ENCODE measurements at regions not wholly inside any gene's neighbourhood (a gene's known extent, or its start where the extent isn't known, plus 50 kb on each side); places are given as distances from the start of the nearest gene placed in this dataset.
"Not testable (repeated sequence)": the region's sequence is repeated elsewhere in the genome, so short reads cannot be mapped to it uniquely, and the experiment has no call there.

DNA sequence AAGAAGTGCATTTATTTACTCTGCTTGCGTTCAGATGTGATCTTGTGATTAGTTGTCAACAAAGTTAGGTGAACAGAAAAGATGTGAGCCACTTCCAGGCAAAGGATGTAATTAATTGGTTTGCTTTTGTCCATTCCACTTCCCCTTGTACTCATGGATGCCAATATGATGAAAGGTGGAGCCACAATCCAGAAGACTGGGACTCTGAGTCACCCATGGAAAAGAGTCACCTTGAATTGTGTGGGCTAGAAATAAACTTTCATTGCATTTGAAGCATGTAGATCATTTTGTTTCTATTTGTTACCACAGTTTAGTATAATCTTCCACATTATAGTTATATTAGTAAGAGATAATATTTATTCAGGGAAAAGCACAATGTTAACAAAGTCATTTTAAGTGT lies 684.2 kb downstream of the LTN1 start:
- POLR2A ChIA-PET: no interaction called here

DNA sequence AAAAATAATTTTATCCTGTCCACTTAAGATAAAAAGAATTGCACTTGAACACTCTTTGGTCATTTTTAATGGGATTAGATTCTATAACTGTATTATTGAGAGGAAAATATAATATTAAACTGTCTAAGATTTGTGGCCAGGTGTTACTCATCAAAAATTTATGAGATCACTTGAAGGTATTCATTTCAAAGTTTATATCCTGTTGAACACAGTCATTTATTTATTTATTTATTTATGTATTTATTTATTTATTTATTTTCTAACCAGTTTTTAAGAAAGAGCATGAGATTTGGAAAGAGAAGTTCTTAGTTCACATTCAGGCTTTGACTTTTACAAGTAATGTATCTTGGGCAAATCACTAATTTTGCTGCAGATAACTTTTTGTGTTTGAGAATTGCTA lies 692.7 kb downstream of the LTN1 start:
- CTCF ChIA-PET: no interaction called here
- TF ChIP-seq BHLHE40 (IDR thresholded peaks at IDR 0.05; ENCODE audit: borderline replicate concordance): no peak
- no peak for TF ChIP-seq SUZ12 (IDR thresholded peaks at IDR 0.05)
- TF ChIP-seq FOXA1 (IDR thresholded peaks at IDR 0.05): no peak
- no peak for TF ChIP-seq NFRKB (IDR thresholded peaks at IDR 0.05)
- no peak for TF ChIP-seq SP1 (IDR thresholded peaks at IDR 0.05)
- no peak for TF ChIP-seq CTBP1 (IDR thresholded peaks at IDR 0.05; ENCODE audit: borderline replicate concordance)
- POLR2A ChIA-PET: no interaction called here
- no peak for DNase-seq (ENCODE audit: extremely low spot score)

More for the DNA sequence above, 684.2 kb downstream of the LTN1 start:
- TF ChIP-seq NFRKB (IDR thresholded peaks at IDR 0.05): no peak
- TF ChIP-seq HDGF (IDR thresholded peaks at IDR 0.05; ENCODE audit: borderline replicate concordance): no peak
- no peak for TF ChIP-seq SP1 (IDR thresholded peaks at IDR 0.05)
- no peak for DNase-seq (ENCODE audit: extremely low spot score)
- CTCF ChIA-PET: no interaction called here

DNA sequence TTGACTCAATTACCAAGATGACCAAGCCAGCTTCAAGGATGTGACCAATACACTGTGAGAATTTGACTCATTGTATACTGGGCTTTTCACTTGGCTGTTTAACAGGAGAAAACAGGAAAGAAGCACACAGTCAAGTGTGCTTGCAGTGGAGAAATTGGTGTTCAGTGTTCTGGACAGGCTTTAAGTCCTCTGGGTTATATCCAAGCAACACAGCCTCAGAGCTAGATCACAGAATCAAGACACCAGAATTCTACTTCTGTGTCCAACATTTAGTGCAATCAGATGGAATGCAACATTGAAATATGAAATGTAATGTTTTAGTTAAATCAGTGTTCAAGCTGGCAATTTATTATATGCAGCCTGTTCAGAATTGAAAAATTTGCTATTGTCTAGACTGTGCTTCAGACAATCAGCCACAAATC lies 694.4 kb downstream of the LTN1 start:
- DNase-seq (ENCODE audit: extremely low spot score): no peak
- POLR2A ChIA-PET: no interaction called here
- TF ChIP-seq HDGF (IDR thresholded peaks at IDR 0.05; ENCODE audit: borderline replicate concordance): no peak
- TF ChIP-seq FOXM1 (IDR thresholded peaks at IDR 0.05; ENCODE audit: borderline replicate concordance): no peak
- TF ChIP-seq LEF1 (IDR thresholded peaks at IDR 0.05; ENCODE audit: borderline replicate concordance): no peak
- TF ChIP-seq TARDBP (IDR thresholded peaks at IDR 0.05): no peak
- no peak for TF ChIP-seq SP1 (IDR thresholded peaks at IDR 0.05)
- CTCF ChIA-PET: no interaction called here

DNA sequence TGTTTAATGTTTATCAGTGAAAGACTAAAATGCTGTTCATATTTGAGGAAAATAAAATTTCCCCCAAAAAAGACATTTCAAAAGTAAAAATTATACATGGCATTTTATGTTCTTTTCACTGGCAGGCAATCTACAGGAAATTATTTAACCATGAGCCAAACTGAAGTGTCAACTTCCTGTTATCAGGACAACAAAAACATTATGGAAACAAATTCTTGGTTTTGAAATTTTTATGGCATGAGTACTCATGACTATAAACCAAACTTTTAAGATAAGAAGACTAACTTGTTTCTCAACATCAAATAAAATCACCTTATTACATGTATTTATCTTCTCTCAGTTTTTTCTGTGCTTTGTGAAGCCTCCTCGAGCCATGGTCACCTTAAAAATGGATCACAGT lies 698.6 kb downstream of the LTN1 start:
- TF ChIP-seq FOXK2 (IDR thresholded peaks at IDR 0.05) (no peak), FOXA1 (IDR thresholded peaks at IDR 0.05) (no peak), TARDBP (IDR thresholded peaks at IDR 0.05) (no peak), ARNT (IDR thresholded peaks at IDR 0.05) (no peak), NFRKB (IDR thresholded peaks at IDR 0.05) (no peak), L3MBTL2 (conservative IDR thresholded peaks at IDR 0.05) (no peak), FOXM1 (IDR thresholded peaks at IDR 0.05; ENCODE audit: borderline replicate concordance) (no peak), CTBP1 (IDR thresholded peaks at IDR 0.05; ENCODE audit: borderline replicate concordance) (no peak), LEF1 (IDR thresholded peaks at IDR 0.05; ENCODE audit: borderline replicate concordance) (no peak), HDGF (IDR thresholded peaks at IDR 0.05; ENCODE audit: borderline replicate concordance) (no peak), BHLHE40 (IDR thresholded peaks at IDR 0.05; ENCODE audit: borderline replicate concordance) (no peak), SP1 (IDR thresholded peaks at IDR 0.05) (no peak), PKNOX1 (IDR thresholded peaks at IDR 0.05) (no peak), ZNF384 (IDR thresholded peaks at IDR 0.05) (no peak), ELF4 (IDR thresholded peaks at IDR 0.05) (no peak), SUZ12 (IDR thresholded peaks at IDR 0.05) (no peak)
- ChIA-PET POLR2A (no interaction called here), CTCF (no interaction called here)
- DNase-seq (ENCODE audit: extremely low spot score): no peak

- TF ChIP-seq LEF1 (IDR thresholded peaks at IDR 0.05; ENCODE audit: borderline replicate concordance) (no peak), SUZ12 (IDR thresholded peaks at IDR 0.05) (no peak), CTBP1 (IDR thresholded peaks at IDR 0.05; ENCODE audit: borderline replicate concordance) (no peak), PKNOX1 (IDR thresholded peaks at IDR 0.05) (no peak), TARDBP (IDR thresholded peaks at IDR 0.05) (no peak), ZNF384 (IDR thresholded peaks at IDR 0.05) (no peak)
- POLR2A ChIA-PET: no interaction called here
- CTCF ChIA-PET: interaction anchor here (0.6 to 0.7 kb wide), 2 partner anchors 60 to 232 kb away, joined by 3 read pairs; no protein-coding TSS in a partner anchor
- DNase-seq (ENCODE audit: extremely low spot score): no peak
Observed at GRCh38 chr21:28283641-28284490, 708.8 kb downstream of the LTN1 start.

DNA sequence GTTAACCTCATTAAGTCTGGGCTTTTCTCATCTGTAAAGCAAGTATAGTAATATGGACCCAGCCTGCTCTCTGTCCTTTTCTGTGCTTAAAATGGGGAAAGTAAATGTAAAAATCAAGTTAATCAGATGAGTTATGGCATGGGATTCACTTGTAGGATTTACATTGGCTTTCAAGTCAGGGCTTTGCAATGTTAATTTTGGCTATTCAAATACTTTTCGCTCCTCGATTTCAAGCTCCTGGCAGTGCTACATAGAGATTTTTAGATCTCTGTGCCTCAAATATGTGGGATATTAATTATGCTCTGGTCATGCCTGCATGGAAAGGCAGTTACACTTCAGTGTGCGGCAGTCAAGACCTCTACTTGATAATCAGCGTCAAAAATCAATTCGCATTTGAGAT lies 709.8 kb downstream of the LTN1 start:
- POLR2A ChIA-PET: no interaction called here
- CTCF ChIA-PET: no interaction called here
- no peak for TF ChIP-seq ZNF384 (IDR thresholded peaks at IDR 0.05)
- no peak for TF ChIP-seq CTBP1 (IDR thresholded peaks at IDR 0.05; ENCODE audit: borderline replicate concordance)
- no peak for DNase-seq (ENCODE audit: extremely low spot score)

GRCh38 chr21:28281357-28281756 lies 711.3 kb downstream of the LTN1 start:
- CTCF ChIA-PET; POLR2A ChIA-PET; DNase-seq (ENCODE audit: extremely low spot score): not testable (repeated sequence)

GRCh38 chr21:28280611-28281010 lies 712.1 kb downstream of the LTN1 start:
- TF ChIP-seq ZNF384 (IDR thresholded peaks at IDR 0.05) (no peak), TARDBP (IDR thresholded peaks at IDR 0.05) (no peak), FOXK2 (IDR thresholded peaks at IDR 0.05) (no peak), SP1 (IDR thresholded peaks at IDR 0.05) (no peak), LEF1 (IDR thresholded peaks at IDR 0.05; ENCODE audit: borderline replicate concordance) (no peak), NFRKB (IDR thresholded peaks at IDR 0.05) (no peak), BHLHE40 (IDR thresholded peaks at IDR 0.05; ENCODE audit: borderline replicate concordance) (no peak), ELF4 (IDR thresholded peaks at IDR 0.05) (no peak), ARNT (IDR thresholded peaks at IDR 0.05) (no peak), SUZ12 (IDR thresholded peaks at IDR 0.05) (no peak), PKNOX1 (IDR thresholded peaks at IDR 0.05) (no peak), L3MBTL2 (conservative IDR thresholded peaks at IDR 0.05) (no peak)
- DNase-seq (ENCODE audit: extremely low spot score): no peak
- ChIA-PET CTCF (no interaction called here), POLR2A (no interaction called here)

All from HEK293T (cell line).